Mammary epithelial cell (primary cell): ENCODE measurements at regions not wholly inside any gene's neighbourhood (a gene's known extent, or its start where the extent isn't known, plus 50 kb on each side); places are given as distances from the start of the nearest gene placed in this dataset.

ENCODE experiments used
- EZH2 ChIP-seq: IDR thresholded peaks from 2 replicates; pipeline ENCODE4 v1.6.1; 2012; ENCODE audit warnings: low read length, inconsistent platforms, borderline replicate concordance
- TF ChIP-seq, protein P1 (sequence below), 2 donors: IDR thresholded peaks in 1 of 2; conservative IDR thresholded peaks in 1 of 2; 2 replicates each; pipeline ENCODE4 v1.5.1; 2011 to 2012; ENCODE audit warnings: inconsistent platforms in 2 of 2, low read length in 2 of 2, mild to moderate bottlenecking in 2 of 2, control low read depth in 1 of 2, low read depth in 1 of 2; ENCODE audit not compliant: insufficient read depth in 1 of 2; ENCODE audit errors: extremely low read depth in 1 of 2

DNA sequence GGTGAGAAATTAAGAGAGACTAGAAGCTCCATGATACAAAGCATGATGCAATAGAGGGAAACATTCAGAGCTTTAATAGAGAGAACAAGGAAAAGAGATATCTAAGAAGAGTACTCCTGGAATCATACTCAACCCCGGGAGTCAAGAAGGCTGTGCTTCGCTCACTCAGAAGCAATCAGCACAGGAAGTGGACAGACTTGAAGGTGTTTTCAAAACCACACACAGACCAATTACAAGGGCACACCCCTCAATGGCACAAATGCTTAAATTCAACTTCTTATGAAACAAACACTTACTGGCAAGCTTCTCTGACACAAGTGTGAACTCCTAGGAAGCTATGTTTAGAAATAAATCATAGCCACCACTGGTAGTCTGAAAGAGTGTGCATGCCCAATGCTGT is 462.3 kb downstream of the GABRG2 start:
- TF ChIP-seq, protein P1, sequence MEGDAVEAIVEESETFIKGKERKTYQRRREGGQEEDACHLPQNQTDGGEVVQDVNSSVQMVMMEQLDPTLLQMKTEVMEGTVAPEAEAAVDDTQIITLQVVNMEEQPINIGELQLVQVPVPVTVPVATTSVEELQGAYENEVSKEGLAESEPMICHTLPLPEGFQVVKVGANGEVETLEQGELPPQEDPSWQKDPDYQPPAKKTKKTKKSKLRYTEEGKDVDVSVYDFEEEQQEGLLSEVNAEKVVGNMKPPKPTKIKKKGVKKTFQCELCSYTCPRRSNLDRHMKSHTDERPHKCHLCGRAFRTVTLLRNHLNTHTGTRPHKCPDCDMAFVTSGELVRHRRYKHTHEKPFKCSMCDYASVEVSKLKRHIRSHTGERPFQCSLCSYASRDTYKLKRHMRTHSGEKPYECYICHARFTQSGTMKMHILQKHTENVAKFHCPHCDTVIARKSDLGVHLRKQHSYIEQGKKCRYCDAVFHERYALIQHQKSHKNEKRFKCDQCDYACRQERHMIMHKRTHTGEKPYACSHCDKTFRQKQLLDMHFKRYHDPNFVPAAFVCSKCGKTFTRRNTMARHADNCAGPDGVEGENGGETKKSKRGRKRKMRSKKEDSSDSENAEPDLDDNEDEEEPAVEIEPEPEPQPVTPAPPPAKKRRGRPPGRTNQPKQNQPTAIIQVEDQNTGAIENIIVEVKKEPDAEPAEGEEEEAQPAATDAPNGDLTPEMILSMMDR (conservative IDR thresholded peaks at IDR 0.05 in 1 of 2, IDR thresholded peaks at IDR 0.05 in 1 of 2; ENCODE audit: extremely low read depth in 1 of 2, insufficient read depth in 1 of 2, low read depth in 1 of 2, low read length in 2 of 2): no peak
- TF ChIP-seq EZH2: no peak
